CD14-positive monocyte (primary cell): ENCODE measurements at regions not wholly inside any gene's neighbourhood (a gene's known extent, or its start where the extent isn't known, plus 50 kb on each side); places are given as distances from the start of the nearest gene placed in this dataset.

ENCODE experiments used
- DNase-seq, 3 donors: peaks; one replicate each; pipeline ENCODE4 v3.0.0-alpha.2; 2011 to 2022
- H2AFZ ChIP-seq: 2 replicates; pipeline ENCODE4 v1.6.0; 2012; ENCODE audit warnings: mild to moderate bottlenecking, low read depth, low read length, inconsistent platforms; ENCODE audit not compliant: insufficient read depth, poor library complexity, severe bottlenecking
- H3K27ac ChIP-seq, 2 donors: 1 replicate in 1 of 2; 2 replicates in 1 of 2; pipeline ENCODE4 v1.5.1; 2012 to 2013; ENCODE audit warnings: low read length in 2 of 2, control low read depth in 1 of 2, inconsistent platforms in 1 of 2, low read depth in 1 of 2, mild to moderate bottlenecking in 1 of 2
- H3K27me3 ChIP-seq, 2 donors: one replicate each; pipeline versions ENCODE4 v1.6.0 to v1.6.1; 2011 to 2013; ENCODE audit warnings: low read length in 2 of 2; ENCODE audit not compliant: control insufficient read depth in 2 of 2, insufficient read depth in 2 of 2
- H3K36me3 ChIP-seq, 2 donors: replicated peaks in 1 of 2; 1 replicate in 1 of 2; 2 replicates in 1 of 2; pipeline versions ENCODE4 v1.5.1 to v1.6.1; 2012 to 2013; ENCODE audit warnings: low read length in 2 of 2, control low read depth in 1 of 2, inconsistent platforms in 1 of 2, mild to moderate bottlenecking in 1 of 2; ENCODE audit not compliant: insufficient read depth in 2 of 2, control insufficient read depth in 1 of 2
- H3K4me1 ChIP-seq, 2 donors: 1 replicate in 1 of 2; 2 replicates in 1 of 2; pipeline versions ENCODE4 v1.5.1 to v1.6.1; 2012 to 2013; ENCODE audit warnings: low read length in 2 of 2, control low read depth in 1 of 2, inconsistent platforms in 1 of 2, mild to moderate bottlenecking in 1 of 2, moderate library complexity in 1 of 2; ENCODE audit not compliant: insufficient read depth in 2 of 2, control insufficient read depth in 1 of 2
- H3K4me2 ChIP-seq: replicated peaks from 2 replicates; pipeline ENCODE3; 2012; ENCODE audit warnings: low read length, moderate library complexity, mild to moderate bottlenecking; ENCODE audit not compliant: poor library complexity, severe bottlenecking; ENCODE audit errors: extremely low read depth
- H3K4me3 ChIP-seq, 3 experiments: fragments of 200-600 bp in 1 of 3; sonication (generic) in 1 of 3; replicated peaks in 1 of 3; 1 replicate in 2 of 3; 2 replicates in 1 of 3; pipeline ENCODE4 v1.5.1; 2011 to 2013; ENCODE audit warnings: low read length in 3 of 3, mild to moderate bottlenecking in 3 of 3, control low read depth in 2 of 3, low read depth in 2 of 3, inconsistent platforms in 1 of 3, moderate library complexity in 1 of 3
- H3K79me2 ChIP-seq: 2 replicates; pipeline ENCODE4 v1.6.0; 2012; ENCODE audit warnings: mild to moderate bottlenecking, control low read depth, inconsistent platforms, low read length, moderate library complexity; ENCODE audit not compliant: insufficient read depth
- H3K9ac ChIP-seq: 2 replicates; pipeline ENCODE4 v1.6.0; 2017; ENCODE audit warnings: low read length, mild to moderate bottlenecking; ENCODE audit not compliant: insufficient read depth, poor library complexity, severe bottlenecking
- H3K9me3 ChIP-seq, 2 donors: replicated peaks in 1 of 2; 1 replicate in 1 of 2; 2 replicates in 1 of 2; pipeline versions ENCODE4 v1.5.1 to v1.6.1; 2012 to 2013; ENCODE audit warnings: low read length in 2 of 2, control low read depth in 1 of 2; ENCODE audit not compliant: control insufficient read depth in 1 of 2, insufficient read depth in 1 of 2
- H4K20me1 ChIP-seq: 2 replicates; pipeline ENCODE4 v1.6.0; 2012; ENCODE audit warnings: mild to moderate bottlenecking, low read length, control low read depth, moderate library complexity; ENCODE audit not compliant: insufficient read depth
- H3K27ac Mint-ChIP-seq, 7 donors: one replicate each; pipeline ENCODE4 v1.8.0; 2020; ENCODE audit warnings: mild to moderate bottlenecking in 7 of 7, mixed read lengths in 7 of 7, moderate library complexity in 6 of 7, inconsistent platforms in 2 of 7
- H3K27me3 Mint-ChIP-seq, 3 donors: one replicate each; pipeline ENCODE4 v1.8.0; 2021 to 2022; ENCODE audit warnings: low read depth in 3 of 3, mild to moderate bottlenecking in 3 of 3, mixed read lengths in 3 of 3, moderate library complexity in 3 of 3, inconsistent platforms in 1 of 3
- H3K36me3 Mint-ChIP-seq, 2 donors: one replicate each; pipeline ENCODE4 v1.8.0; 2020; ENCODE audit warnings: mixed read lengths in 2 of 2, inconsistent platforms in 1 of 2, mild to moderate bottlenecking in 1 of 2
- H3K4me1 Mint-ChIP-seq: one replicate; pipeline ENCODE4 v1.8.0; 2020; ENCODE audit warnings: mild to moderate bottlenecking, mixed read lengths
- H3K4me3 Mint-ChIP-seq, 2 donors: one replicate each; pipeline ENCODE4 v1.8.0; 2020; ENCODE audit warnings: mild to moderate bottlenecking in 2 of 2, mixed read lengths in 2 of 2, moderate library complexity in 1 of 2
- H3K9me3 Mint-ChIP-seq, 7 donors: one replicate each; pipeline ENCODE4 v1.8.0; 2020 to 2022; ENCODE audit warnings: mixed read lengths in 7 of 7, mild to moderate bottlenecking in 6 of 7, moderate library complexity in 6 of 7, inconsistent platforms in 2 of 7
- WGBS: methylation state at CpG from one replicate; pipeline ENCODE4 v1.1.5; 2013; ENCODE audit warnings: missing lambda C conversion rate; ENCODE audit not compliant: insufficient coverage; 5-methylcytosine and 5-hydroxymethylcytosine counted together
- intact Hi-C, 2 donors: fragments of 100-400 bp; cut with micrococcal nuclease; formaldehyde crosslinking; loops; one replicate each; pipeline versions ENCODE4 v1.15.0 to v1.15.1; 2023
- TF ChIP-seq, protein P1 (sequence below): fragments of 200-600 bp; IDR thresholded peaks from one replicate; pipeline ENCODE4 v1.8.0; 2022; ENCODE audit warnings: antibody characterized with exemption, mild to moderate bottlenecking

DNA sequence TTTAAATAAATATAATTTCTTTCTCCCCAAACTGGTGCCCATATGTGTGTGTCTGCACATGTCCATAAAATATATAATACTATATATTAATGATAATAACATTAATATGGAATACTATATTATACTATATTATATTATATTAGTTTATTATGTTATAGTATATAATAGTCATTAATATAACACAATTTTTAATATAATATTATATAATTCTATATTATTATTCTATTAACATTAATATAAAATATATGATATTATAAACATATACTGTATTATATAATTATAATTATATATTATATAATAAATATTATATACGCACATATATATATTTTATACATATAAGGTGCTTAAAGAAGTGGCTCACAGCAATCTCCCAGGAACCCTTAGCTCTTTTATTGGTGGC, 513.0 kb upstream of the CDH11 start:
- no peak overlapping the region for H3K27ac ChIP-seq
- H2AFZ ChIP-seq = no peak overlapping the region
- Mint-ChIP-seq H3K9me3 (peaks cover 0 to 5% (median 0%) of the 10 kb centered on the region in 7 donors), H3K27me3 (peaks cover 2 to 10% (median 7%) of the 10 kb centered on the region in 3 donors), H3K4me1 (no peaks in the 10 kb centered on the region), H3K36me3 (no peaks in the 10 kb centered on the region), H3K27ac (no peak overlapping the region), H3K4me3 (no peak overlapping the region)
- H3K4me3 ChIP-seq = no peak overlapping the region
- TF ChIP-seq, protein P1, sequence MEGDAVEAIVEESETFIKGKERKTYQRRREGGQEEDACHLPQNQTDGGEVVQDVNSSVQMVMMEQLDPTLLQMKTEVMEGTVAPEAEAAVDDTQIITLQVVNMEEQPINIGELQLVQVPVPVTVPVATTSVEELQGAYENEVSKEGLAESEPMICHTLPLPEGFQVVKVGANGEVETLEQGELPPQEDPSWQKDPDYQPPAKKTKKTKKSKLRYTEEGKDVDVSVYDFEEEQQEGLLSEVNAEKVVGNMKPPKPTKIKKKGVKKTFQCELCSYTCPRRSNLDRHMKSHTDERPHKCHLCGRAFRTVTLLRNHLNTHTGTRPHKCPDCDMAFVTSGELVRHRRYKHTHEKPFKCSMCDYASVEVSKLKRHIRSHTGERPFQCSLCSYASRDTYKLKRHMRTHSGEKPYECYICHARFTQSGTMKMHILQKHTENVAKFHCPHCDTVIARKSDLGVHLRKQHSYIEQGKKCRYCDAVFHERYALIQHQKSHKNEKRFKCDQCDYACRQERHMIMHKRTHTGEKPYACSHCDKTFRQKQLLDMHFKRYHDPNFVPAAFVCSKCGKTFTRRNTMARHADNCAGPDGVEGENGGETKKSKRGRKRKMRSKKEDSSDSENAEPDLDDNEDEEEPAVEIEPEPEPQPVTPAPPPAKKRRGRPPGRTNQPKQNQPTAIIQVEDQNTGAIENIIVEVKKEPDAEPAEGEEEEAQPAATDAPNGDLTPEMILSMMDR = no peak
- no peaks in the 10 kb centered on the region for H3K9me3 ChIP-seq
- no peaks in the 10 kb centered on the region for H3K36me3 ChIP-seq
- H3K79me2 ChIP-seq = no peaks in the 10 kb centered on the region
- H3K4me2 ChIP-seq = no peak overlapping the region
- intact Hi-C loops = no loop called here
- H4K20me1 ChIP-seq = no peaks in the 10 kb centered on the region
- no CpG with 5 or more reads among the region's 1 CpG for WGBS
- no peaks in the 10 kb centered on the region for H3K27me3 ChIP-seq
- H3K4me1 ChIP-seq = no peaks in the 10 kb centered on the region
- DNase-seq = no peak
- H3K9ac ChIP-seq = no peak overlapping the region

DNA sequence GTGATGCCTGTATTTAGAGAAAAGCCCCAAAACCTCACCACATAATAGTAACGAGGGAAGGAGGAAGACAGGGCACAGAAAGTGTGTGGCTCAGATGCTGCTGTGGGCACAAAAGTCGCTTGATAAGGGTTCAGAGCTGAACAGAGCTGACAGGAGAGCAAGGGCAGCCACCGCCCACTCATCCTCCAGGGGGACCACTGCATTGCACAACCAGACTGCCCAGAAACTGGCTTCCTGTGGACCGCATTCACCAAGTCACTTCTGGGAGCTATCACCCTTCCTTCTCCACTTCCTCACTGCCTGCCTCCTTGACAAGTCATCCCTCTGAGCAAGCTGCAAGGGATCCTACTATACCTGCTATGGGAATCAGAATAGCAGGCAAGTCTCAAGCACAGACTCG, 512.4 kb upstream of the CDH11 start:
- intact Hi-C loops = no loop called here
- DNase-seq = no peak
- Histone ChIP-seq H4K20me1 (no peaks in the 10 kb centered on the region), H3K27ac (no peak overlapping the region), H3K27me3 (no peaks in the 10 kb centered on the region), H3K9me3 (no peaks in the 10 kb centered on the region), H3K4me2 (no peak overlapping the region), H3K9ac (no peak overlapping the region), H3K79me2 (no peaks in the 10 kb centered on the region), H3K4me3 (no peak overlapping the region), H3K4me1 (no peaks in the 10 kb centered on the region), H2AFZ (no peak overlapping the region), H3K36me3 (no peaks in the 10 kb centered on the region)
- H3K4me3 Mint-ChIP-seq = no peak overlapping the region
- whole genome bisulfite sequencing = 0% methylated on average over 3 of the region's 5 CpGs
- TF ChIP-seq, protein P1 = no peak
- H3K27me3 Mint-ChIP-seq = peaks cover 2 to 9% (median 7%) of the 10 kb centered on the region in 3 donors
- H3K27ac Mint-ChIP-seq = peak overlapping the region in 1 of 7 donors; percentile 38
- no peaks in the 10 kb centered on the region for H3K4me1 Mint-ChIP-seq
- no peaks in the 10 kb centered on the region for H3K36me3 Mint-ChIP-seq
- H3K9me3 Mint-ChIP-seq = peaks cover 0 to 5% (median 0%) of the 10 kb centered on the region in 7 donors
